LNCaP clone FGC (cell line): ENCODE measurements at regions not wholly inside any gene's neighbourhood (a gene's known extent, or its start where the extent isn't known, plus 50 kb on each side); places are given as distances from the start of the nearest gene placed in this dataset.

Experiments
- DNase-seq: peaks from one replicate; pipeline ENCODE4 v3.0.0-alpha.2; 2011; ENCODE audit warnings: low read depth
- H3K4me3 ChIP-seq: 2 replicates; pipeline ENCODE4 v1.5.1; 2011; ENCODE audit warnings: mild to moderate bottlenecking, low read depth, low read length, control low read depth
- TF ChIP-seq, protein P1 (sequence below): IDR thresholded peaks from 2 replicates; pipeline ENCODE4 v1.5.1; 2012; ENCODE audit warnings: mild to moderate bottlenecking; ENCODE audit not compliant: control insufficient read depth, insufficient read depth; ENCODE audit errors: extremely low read depth

DNA sequence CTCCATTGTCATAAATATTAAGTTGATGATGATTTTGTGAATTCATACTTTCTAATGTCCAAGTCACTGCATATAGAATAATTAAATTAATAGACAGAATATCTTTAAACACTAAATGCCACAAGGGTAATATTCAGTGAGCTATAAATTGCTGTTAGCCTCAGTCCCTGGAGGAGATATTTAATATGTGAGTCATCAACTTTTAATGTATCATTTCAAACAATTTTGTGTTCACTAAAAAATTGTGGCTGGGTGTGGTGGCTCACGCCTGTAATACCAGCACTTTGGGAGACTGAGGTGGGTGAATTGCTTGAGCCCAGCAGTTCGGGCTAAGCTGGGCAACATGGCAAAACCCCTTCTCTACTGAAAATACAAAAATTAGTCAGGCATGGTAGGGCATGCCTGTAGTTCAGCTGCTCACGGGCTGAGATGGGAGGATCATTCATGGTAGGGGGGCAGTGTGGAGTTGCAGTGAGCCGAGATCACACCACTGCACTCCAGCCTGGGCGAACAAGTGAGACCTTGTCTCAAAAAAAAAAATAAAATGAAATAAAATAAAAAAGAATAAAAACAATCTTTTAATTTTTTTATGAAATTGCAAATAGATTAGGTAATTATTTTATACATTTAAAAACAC is 717.3 kb upstream of the CHD1 start:
- H3K4me3 ChIP-seq, result no peak overlapping the region
- TF ChIP-seq, protein P1, sequence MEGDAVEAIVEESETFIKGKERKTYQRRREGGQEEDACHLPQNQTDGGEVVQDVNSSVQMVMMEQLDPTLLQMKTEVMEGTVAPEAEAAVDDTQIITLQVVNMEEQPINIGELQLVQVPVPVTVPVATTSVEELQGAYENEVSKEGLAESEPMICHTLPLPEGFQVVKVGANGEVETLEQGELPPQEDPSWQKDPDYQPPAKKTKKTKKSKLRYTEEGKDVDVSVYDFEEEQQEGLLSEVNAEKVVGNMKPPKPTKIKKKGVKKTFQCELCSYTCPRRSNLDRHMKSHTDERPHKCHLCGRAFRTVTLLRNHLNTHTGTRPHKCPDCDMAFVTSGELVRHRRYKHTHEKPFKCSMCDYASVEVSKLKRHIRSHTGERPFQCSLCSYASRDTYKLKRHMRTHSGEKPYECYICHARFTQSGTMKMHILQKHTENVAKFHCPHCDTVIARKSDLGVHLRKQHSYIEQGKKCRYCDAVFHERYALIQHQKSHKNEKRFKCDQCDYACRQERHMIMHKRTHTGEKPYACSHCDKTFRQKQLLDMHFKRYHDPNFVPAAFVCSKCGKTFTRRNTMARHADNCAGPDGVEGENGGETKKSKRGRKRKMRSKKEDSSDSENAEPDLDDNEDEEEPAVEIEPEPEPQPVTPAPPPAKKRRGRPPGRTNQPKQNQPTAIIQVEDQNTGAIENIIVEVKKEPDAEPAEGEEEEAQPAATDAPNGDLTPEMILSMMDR, result no peak
- DNase-seq, result no peak

DNA sequence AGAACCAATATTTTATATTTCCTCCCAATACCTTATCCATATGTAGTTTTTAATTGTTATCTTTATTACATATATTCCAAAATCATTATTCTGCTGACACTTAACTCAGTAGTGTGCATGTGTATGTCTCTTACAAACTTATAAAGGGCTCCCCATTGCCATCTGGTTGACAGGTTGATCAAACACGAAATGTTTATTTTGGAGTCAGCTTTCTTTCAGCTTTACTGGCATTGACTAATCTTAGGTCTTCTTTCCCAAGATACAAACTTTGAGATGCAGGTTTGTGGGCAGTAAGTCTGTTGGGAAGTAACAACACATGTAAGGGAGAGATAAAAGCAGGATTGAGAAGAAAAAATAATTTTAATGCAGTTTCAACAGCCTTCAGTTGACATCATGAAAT is 716.0 kb upstream of the CHD1 start:
- no peak overlapping the region for H3K4me3 ChIP-seq
- TF ChIP-seq, protein P1, result no peak
- peak; percentile 4 for DNase-seq

DNA sequence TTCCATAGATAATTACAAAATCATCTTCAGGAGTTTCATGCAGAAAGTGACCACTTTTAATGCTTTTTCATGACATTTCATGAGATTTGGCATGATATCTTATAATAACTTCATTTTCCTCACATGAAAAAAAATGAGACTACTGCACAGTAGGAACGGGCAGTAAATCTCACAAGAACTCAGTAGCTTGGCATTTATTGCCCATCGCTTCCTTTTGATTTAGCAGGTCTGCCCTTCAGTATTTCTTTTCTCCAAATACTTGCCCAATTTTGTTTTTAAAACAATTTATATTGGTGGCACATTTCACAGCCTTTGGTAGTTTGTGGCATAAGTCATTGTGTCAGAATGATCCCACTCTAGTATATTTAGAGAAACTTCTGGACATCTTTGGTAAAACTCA is 711.8 kb upstream of the CHD1 start:
- no peak overlapping the region for H3K4me3 ChIP-seq
- TF ChIP-seq, protein P1, result no peak

DNA sequence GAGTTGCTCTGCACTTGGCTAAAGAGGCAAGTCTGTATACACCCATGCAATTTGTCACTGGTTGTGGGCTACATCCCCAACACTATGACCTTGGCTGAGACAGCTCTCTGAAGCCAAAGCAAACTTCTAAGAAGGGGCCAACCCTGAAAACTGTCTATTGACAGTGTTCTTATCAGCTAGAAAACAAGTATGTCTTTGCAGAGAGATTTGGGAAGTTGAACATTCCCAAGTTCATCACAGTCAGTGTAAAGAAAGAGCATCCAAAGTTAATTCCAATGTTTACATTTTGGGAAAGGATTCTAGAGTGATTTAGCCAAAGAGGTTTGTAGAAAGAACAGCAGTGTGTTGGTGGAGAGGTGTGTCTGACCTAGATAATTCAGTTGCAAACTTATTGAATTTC is 711.1 kb upstream of the CHD1 start:
- H3K4me3 ChIP-seq, result no peak overlapping the region
- DNase-seq, result no peak
- TF ChIP-seq, protein P1, result no peak

More for the DNA sequence above, 711.8 kb upstream of the CHD1 start:
- DNase-seq, result no peak

DNA sequence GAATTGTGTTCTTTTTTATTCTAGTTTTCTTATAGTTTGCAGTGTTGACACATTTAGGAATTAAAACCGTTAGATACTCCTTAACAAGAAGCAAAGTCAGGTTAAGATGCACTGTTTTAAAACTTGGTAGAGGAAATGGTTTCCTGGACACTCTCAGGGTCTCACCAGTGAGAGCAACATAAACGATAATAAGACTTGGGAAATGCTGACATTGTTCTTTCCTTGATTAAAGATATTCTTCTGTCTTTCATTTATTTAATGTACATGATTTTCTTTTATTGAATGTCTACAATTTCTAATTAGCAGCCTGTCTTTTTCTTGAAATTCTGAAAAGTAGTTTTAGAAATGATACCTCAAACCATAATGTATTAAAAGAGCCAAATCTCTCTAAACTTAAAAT is 707.9 kb upstream of the CHD1 start:
- no peak for DNase-seq
- no peak overlapping the region for H3K4me3 ChIP-seq
- TF ChIP-seq, protein P1, result no peak

DNA sequence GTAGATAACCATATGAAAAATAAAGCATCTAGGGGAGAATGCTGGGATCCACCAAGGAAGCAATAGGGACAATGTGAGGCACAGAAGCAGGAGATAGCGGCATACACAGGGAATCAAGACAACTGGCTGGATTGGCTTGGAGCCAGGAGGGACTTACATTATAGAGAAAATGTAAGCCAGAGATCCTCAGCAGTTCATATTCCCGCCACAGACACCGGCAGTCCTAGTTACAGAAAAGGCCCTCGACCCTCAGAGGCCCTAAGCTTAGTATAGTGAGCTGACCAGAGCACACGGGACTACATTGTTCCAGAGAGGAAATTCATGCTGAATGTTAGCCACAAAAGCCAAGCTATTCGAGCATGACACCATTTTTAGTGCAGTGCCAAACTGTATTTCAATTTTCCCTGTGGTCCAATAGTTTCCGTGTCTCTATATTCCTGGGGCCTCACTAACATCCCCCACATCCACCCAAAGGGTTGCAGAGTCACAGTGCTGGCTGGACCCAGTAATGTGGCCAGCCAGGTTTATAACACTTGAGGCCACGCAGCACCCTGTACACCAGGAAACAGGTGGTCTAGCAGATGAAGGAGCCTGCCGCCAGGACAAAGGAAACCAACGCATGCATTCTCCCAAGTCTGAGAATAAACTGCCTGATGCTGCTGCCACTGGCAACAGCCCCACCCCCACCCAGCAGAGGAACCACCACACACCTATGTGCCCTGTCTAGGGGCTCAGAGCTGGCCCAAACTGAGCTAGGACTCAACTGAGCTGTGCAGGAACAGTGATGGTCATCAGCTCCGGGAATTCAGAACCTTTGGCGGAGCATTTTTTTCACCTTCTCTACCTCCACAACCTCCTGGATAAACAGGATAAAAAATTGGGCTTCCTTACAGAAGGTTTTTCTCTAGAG is 693.2 kb upstream of the CHD1 start:
- H3K4me3 ChIP-seq, result no peak overlapping the region
- TF ChIP-seq, protein P1, result no peak
- no peak for DNase-seq
